ENCODE measurements at regions not wholly inside any gene's neighbourhood (a gene's known extent, or its start where the extent isn't known, plus 50 kb on each side); places are given as distances from the start of the nearest gene placed in this dataset.

DNA sequence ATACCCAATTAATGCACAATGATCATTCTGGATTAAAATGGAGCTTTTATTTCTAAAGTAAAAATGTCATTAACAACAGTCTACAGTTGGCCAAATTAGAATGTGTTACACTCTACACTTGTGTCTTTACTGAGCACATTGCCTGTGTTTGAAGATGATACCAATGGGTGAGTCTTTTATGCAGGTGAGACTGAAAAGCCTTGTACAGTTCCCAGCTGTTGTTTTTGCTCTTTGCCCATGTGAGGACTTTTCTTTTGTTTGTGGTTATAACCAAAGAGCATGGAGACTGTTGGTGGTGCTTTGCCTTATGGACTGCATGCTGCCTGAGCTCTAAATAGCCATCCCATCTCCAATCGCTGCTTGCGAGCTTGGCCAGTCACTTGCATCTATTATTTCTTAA is 264.5 kb downstream of the GATA3 start:
- H3K4me3 ChIP-seq = no peak overlapping the region
- H3K4me1 ChIP-seq = no peaks in the 10 kb centered on the region
- H3K27ac ChIP-seq = no peak overlapping the region
- no peaks in the 10 kb centered on the region for H3K9me3 ChIP-seq
- DNase-seq (ENCODE audit: low spot score) = no peak
- TF ChIP-seq, protein P1, sequence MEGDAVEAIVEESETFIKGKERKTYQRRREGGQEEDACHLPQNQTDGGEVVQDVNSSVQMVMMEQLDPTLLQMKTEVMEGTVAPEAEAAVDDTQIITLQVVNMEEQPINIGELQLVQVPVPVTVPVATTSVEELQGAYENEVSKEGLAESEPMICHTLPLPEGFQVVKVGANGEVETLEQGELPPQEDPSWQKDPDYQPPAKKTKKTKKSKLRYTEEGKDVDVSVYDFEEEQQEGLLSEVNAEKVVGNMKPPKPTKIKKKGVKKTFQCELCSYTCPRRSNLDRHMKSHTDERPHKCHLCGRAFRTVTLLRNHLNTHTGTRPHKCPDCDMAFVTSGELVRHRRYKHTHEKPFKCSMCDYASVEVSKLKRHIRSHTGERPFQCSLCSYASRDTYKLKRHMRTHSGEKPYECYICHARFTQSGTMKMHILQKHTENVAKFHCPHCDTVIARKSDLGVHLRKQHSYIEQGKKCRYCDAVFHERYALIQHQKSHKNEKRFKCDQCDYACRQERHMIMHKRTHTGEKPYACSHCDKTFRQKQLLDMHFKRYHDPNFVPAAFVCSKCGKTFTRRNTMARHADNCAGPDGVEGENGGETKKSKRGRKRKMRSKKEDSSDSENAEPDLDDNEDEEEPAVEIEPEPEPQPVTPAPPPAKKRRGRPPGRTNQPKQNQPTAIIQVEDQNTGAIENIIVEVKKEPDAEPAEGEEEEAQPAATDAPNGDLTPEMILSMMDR (IDR thresholded peaks at IDR 0.05) = no peak
- no peaks in the 10 kb centered on the region for H3K36me3 ChIP-seq
- H3K27me3 ChIP-seq = no peaks in the 10 kb centered on the region

DNA sequence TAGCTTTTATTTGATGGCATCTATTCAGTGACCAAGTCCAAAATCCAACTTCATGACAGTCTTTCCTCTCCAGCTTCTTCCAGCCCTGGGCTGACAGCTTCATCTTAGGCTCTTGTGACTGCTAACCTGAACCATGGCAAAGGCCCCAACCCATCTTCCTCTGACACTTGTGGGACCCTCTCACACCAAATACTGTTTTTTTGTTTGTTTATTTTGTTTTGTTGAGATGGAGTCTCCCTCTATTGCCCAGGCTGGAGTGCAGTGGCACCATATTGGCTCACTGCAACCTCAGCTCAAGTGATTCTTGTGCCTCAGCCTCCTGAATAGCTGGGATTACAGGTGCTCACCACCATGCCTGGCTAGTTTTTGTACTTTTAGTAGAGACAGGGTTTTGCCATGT is 265.2 kb downstream of the GATA3 start:
- DNase-seq (ENCODE audit: low spot score) = no peak
- Histone ChIP-seq H3K27me3 (no peaks in the 10 kb centered on the region), H3K9me3 (no peaks in the 10 kb centered on the region), H3K4me1 (no peaks in the 10 kb centered on the region), H3K4me3 (no peak overlapping the region), H3K36me3 (no peaks in the 10 kb centered on the region), H3K27ac (no peak overlapping the region)
- TF ChIP-seq, protein P1 (IDR thresholded peaks at IDR 0.05) = no peak

DNA sequence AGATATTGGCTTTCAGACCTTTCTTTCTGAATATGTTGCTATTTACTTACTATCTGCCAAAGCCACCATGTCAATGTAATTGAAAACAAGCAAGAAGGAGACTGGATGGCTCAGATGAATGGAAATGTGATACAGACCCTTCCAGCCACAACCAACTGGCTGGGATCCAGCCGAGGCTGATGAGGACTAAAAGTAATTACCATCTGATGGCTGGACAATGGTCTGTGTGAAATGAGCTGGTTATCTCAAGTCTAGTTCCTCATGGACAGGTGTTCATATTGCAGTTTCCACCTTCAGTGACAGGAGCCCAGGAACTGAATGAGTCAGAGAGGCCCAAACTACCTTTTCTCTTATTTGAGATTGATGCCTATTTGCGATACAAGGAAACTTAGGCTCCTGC is 267.5 kb downstream of the GATA3 start:
- Histone ChIP-seq H3K4me3 (no peak overlapping the region), H3K27ac (no peak overlapping the region), H3K27me3 (no peaks in the 10 kb centered on the region), H3K4me1 (no peaks in the 10 kb centered on the region), H3K9me3 (no peaks in the 10 kb centered on the region), H3K36me3 (no peaks in the 10 kb centered on the region)
- no peak for DNase-seq (ENCODE audit: low spot score)
- TF ChIP-seq, protein P1 (IDR thresholded peaks at IDR 0.05) = no peak

DNA sequence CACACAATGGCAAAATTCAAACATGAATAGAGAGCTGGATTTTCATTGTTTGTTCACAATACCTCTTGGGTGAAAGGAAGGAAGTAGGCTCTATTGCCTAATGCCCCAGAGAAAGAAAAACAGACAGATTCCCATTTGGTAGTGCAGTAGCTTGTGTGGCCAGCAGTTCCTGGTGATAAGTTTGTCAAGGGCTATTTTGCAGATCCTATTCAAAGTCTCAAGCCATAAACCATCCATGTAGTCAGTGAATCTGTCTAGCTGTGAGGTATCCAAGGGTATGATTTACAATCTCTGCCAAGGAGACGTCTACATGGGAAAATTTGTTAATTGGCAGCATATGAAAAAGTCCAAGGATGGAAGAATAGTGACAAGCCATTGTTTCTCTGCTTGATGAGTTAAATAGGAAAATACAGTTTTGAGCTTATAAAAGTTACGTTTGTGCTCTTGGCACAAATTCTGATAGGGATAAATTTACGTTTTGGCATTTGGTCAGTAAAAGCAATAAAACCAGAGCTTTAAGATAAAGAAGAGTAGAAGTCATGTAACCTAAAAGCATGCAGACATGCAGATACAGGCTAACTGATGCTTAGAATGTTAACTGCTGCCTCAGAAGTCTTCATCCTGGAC is 269.1 kb downstream of the GATA3 start:
- H3K27ac ChIP-seq = no peak overlapping the region
- H3K36me3 ChIP-seq = no peaks in the 10 kb centered on the region
- no peak overlapping the region for H3K4me3 ChIP-seq
- TF ChIP-seq, protein P1 (IDR thresholded peaks at IDR 0.05) = no peak
- no peaks in the 10 kb centered on the region for H3K27me3 ChIP-seq
- no peaks in the 10 kb centered on the region for H3K9me3 ChIP-seq
- H3K4me1 ChIP-seq = no peaks in the 10 kb centered on the region
- no peak for DNase-seq (ENCODE audit: low spot score)

DNA sequence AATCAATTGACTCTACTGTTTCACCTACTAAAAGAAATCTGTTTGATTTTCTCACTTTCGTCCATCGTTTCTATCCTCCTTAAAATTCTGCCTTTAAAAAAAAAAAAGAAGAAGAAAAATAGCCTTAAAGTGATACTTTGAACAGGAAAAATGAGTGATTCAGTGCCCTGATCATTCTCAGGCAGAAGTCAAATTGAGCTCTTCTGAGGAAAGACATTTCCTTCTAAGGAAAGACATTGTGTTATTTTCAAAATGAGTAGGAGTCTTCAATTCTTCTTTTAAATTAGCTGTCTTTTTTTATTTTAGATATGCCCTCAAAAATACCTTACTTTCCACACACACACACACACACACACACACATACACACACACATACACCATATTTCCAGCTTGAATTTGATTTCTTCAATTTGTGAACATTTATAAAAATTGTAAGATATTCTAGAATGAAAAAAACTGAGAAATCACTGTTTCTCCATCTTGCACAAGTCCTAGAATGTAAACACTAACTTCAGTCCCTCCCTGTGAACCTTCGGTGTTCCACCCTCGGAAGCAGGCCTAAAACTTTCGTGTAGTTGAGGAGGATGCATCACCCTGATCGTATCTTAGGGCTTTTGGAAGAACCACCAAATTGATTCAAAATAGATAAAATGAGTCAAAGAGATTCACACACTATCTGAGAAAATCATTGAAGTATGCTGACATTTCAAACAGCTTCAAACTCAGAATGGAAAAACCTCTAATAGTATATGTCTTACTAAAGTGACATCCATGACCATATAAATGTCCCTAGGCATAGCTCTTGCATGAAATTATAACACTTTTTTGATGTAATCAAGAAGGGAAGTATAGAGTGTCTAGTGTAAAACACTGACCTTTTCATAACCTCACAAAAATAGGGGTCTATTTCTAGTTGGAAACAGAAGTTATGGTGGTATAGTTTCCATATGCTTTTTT is 270.8 kb downstream of the GATA3 start:
- no peaks in the 10 kb centered on the region for H3K9me3 ChIP-seq
- no peak overlapping the region for H3K4me3 ChIP-seq
- no peaks in the 10 kb centered on the region for H3K27me3 ChIP-seq
- DNase-seq (ENCODE audit: low spot score) = no peak
- no peaks in the 10 kb centered on the region for H3K36me3 ChIP-seq
- TF ChIP-seq, protein P1 (IDR thresholded peaks at IDR 0.05) = no peak
- no peaks in the 10 kb centered on the region for H3K4me1 ChIP-seq
- H3K27ac ChIP-seq = no peak overlapping the region

Data from right atrium auricular region (tissue), 2 donors.